ENCODE measurements at regions not wholly inside any gene's neighbourhood (a gene's known extent, or its start where the extent isn't known, plus 50 kb on each side); places are given as distances from the start of the nearest gene placed in this dataset.

GRCh38 chr2:161570424-161571050 is 53.7 kb upstream of the SLC4A10 start:
- DNase-seq, result no peak

GRCh38 chr2:161571051-161571429 is 53.2 kb upstream of the SLC4A10 start:
- intact Hi-C loops (cut with DNase I), result no loop called here
- DNase-seq, result peak in 1 of 10 donors; percentile 9

More at GRCh38 chr2:161570424-161571050, 53.7 kb upstream of the SLC4A10 start:
- intact Hi-C loops (cut with DNase I), result no loop called here
